ENCODE measurements at regions not wholly inside any gene's neighbourhood (a gene's known extent, or its start where the extent isn't known, plus 50 kb on each side); places are given as distances from the start of the nearest gene placed in this dataset.

DNA sequence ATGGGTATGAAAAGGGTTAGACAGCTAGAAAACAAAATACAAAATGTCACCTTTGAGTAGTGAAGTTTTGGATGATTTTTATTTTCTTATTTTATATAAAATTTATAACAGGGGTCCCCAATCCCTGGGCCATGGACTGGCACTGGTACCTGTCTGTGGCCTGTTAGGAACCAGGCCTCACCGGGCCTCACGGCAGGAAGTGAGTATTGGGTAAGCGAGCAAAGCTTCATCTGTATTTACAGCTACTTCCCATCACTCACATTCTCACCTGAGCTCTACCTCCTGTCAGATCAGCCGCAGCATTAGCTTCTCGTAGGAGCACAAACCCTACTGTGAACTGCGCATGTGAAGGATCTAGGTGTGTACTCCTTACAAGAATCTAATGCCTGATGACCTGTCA is 202.8 kb upstream of the TWIST2 start:
- Histone ChIP-seq H3K27me3 (replicated peaks; ENCODE audit: insufficient read depth, low read length) (no peaks in the 10 kb centered on the region; the same call in 1 of the 2 replicates), H3K9me2 (replicated peaks; ENCODE audit: insufficient read depth, low read length) (no peaks in the 10 kb centered on the region), H3K27ac (ENCODE audit: low read length) (no peak overlapping the region), H3K9me3 (replicated peaks; ENCODE audit: insufficient read depth, low read length) (no peaks in the 10 kb centered on the region), H3F3A (ENCODE audit: insufficient read depth, low read length) (no peaks in the 10 kb centered on the region), H3K4me3 (ENCODE audit: low read length) (no peak overlapping the region), H4K20me1 (ENCODE audit: insufficient read depth, low read length) (no peaks in the 10 kb centered on the region), H2AFZ (ENCODE audit: low read length) (no peak overlapping the region), H3K4me2 (ENCODE audit: low read depth, low read length) (no peak overlapping the region), H3K4me1 (ENCODE audit: low read length) (no peaks in the 10 kb centered on the region), H3K79me2 (ENCODE audit: low read length) (no peaks in the 10 kb centered on the region), H3K36me3 (replicated peaks; ENCODE audit: insufficient read depth, low read length) (no peaks in the 10 kb centered on the region), H3K9ac (ENCODE audit: low read length) (no peak overlapping the region)
- TF ChIP-seq EZH2phosphoT487 (IDR thresholded peaks at IDR 0.05; ENCODE audit: low read length) (no peak), CTCF (IDR thresholded peaks at IDR 0.05; ENCODE audit: low read length) (no peak), EZH2 (optimal IDR thresholded peaks at IDR 0.05; ENCODE audit: low read depth, low read length) (no peak)
- DNase-seq, result no peak

GRCh38 chr2:238645716-238646115 is 202.2 kb upstream of the TWIST2 start:
- H3K4me2 ChIP-seq (ENCODE audit: low read depth, low read length), result no peak overlapping the region
- H3K27ac ChIP-seq (ENCODE audit: low read length), result no peak overlapping the region
- no peak overlapping the region for H2AFZ ChIP-seq (ENCODE audit: low read length)

DNA sequence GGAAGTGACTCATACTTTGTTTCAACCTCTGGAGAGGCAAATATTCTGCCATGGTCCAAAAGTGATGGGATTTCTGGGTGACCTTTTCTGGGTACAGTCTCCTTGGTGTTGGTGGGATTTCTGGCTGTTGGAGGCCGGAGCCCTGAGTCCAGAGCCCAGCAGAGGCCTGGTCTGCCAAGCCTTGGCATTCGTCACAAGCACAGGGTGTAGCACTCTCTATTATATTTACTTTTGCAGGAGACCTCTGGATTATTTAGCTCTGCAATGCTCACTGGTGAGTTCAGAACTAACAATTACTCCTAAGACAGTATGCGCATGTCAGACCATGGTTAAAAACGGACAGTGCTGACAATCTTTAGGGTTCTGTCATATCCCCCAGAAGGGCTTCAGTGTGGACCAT is 201.6 kb upstream of the TWIST2 start:
- no peaks in the 10 kb centered on the region for H3K4me1 ChIP-seq (ENCODE audit: low read length)
- no peaks in the 10 kb centered on the region for H3F3A ChIP-seq (ENCODE audit: insufficient read depth, low read length)
- no peak overlapping the region for H2AFZ ChIP-seq (ENCODE audit: low read length)
- H3K27ac ChIP-seq (ENCODE audit: low read length), result no peak overlapping the region
- no peak for DNase-seq
- H3K4me3 ChIP-seq (ENCODE audit: low read length), result no peak overlapping the region
- H3K4me2 ChIP-seq (ENCODE audit: low read depth, low read length), result no peak overlapping the region
- no peak overlapping the region for H3K9ac ChIP-seq (ENCODE audit: low read length)
- no peaks in the 10 kb centered on the region for H4K20me1 ChIP-seq (ENCODE audit: insufficient read depth, low read length)
- no peaks in the 10 kb centered on the region for H3K36me3 ChIP-seq (replicated peaks; ENCODE audit: insufficient read depth, low read length)
- H3K9me3 ChIP-seq (replicated peaks; ENCODE audit: insufficient read depth, low read length), result no peaks in the 10 kb centered on the region
- no peak for TF ChIP-seq CTCF (IDR thresholded peaks at IDR 0.05; ENCODE audit: low read length)
- no peaks in the 10 kb centered on the region for H3K27me3 ChIP-seq (replicated peaks; ENCODE audit: insufficient read depth, low read length)
- H3K9me2 ChIP-seq (replicated peaks; ENCODE audit: insufficient read depth, low read length), result no peaks in the 10 kb centered on the region
- H3K79me2 ChIP-seq (ENCODE audit: low read length), result no peaks in the 10 kb centered on the region

More at GRCh38 chr2:238645716-238646115, 202.2 kb upstream of the TWIST2 start:
- Histone ChIP-seq H3K36me3 (replicated peaks; ENCODE audit: insufficient read depth, low read length) (no peaks in the 10 kb centered on the region), H3K9ac (ENCODE audit: low read length) (no peak overlapping the region), H3K4me1 (ENCODE audit: low read length) (no peaks in the 10 kb centered on the region), H3K79me2 (ENCODE audit: low read length) (no peaks in the 10 kb centered on the region), H4K20me1 (ENCODE audit: insufficient read depth, low read length) (no peaks in the 10 kb centered on the region), H3K27me3 (replicated peaks; ENCODE audit: insufficient read depth, low read length) (no peaks in the 10 kb centered on the region; the same call in 1 of the 2 replicates), H3K9me2 (replicated peaks; ENCODE audit: insufficient read depth, low read length) (no peaks in the 10 kb centered on the region), H3F3A (ENCODE audit: insufficient read depth, low read length) (no peaks in the 10 kb centered on the region), H3K4me3 (ENCODE audit: low read length) (no peak overlapping the region), H3K9me3 (replicated peaks; ENCODE audit: insufficient read depth, low read length) (no peaks in the 10 kb centered on the region)
- no peak for DNase-seq
- TF ChIP-seq CTCF (IDR thresholded peaks at IDR 0.05; ENCODE audit: low read length) (no peak), EZH2 (optimal IDR thresholded peaks at IDR 0.05; ENCODE audit: low read depth, low read length) (no peak), EZH2phosphoT487 (IDR thresholded peaks at IDR 0.05; ENCODE audit: low read length) (no peak)
